Colonic mucosa (tissue), 4 donors: ENCODE measurements at regions not wholly inside any gene's neighbourhood (a gene's known extent, or its start where the extent isn't known, plus 50 kb on each side); places are given as distances from the start of the nearest gene placed in this dataset.

Experiments used
- DNase-seq: peaks from one replicate; pipeline ENCODE4 v3.0.0-alpha.2; 2020
- H3K27ac ChIP-seq: fragments of 200-600 bp; one replicate; pipeline ENCODE4 v1.8.0; 2021
- H3K27me3 ChIP-seq: fragments of 200-600 bp; one replicate; pipeline ENCODE4 v1.8.0; 2021
- H3K36me3 ChIP-seq: fragments of 200-600 bp; one replicate; pipeline ENCODE4 v1.8.0; 2021
- H3K4me1 ChIP-seq: fragments of 200-600 bp; one replicate; pipeline ENCODE4 v1.8.0; 2021; ENCODE audit warnings: mild to moderate bottlenecking
- H3K4me3 ChIP-seq: fragments of 200-600 bp; one replicate; pipeline ENCODE4 v1.8.0; 2021
- H3K9ac ChIP-seq, 2 donors: one replicate each; pipeline ENCODE4 v1.7.0; 2013; ENCODE audit warnings: control low read depth in 2 of 2, low read depth in 2 of 2, low read length in 2 of 2
- H3K9me3 ChIP-seq: fragments of 200-600 bp; one replicate; pipeline ENCODE4 v1.8.0; 2021
- intact Hi-C: fragments of 100-400 bp; cut with DNase I; formaldehyde crosslinking; loops from one replicate; pipeline ENCODE4 v1.14.1; 2022
- TF ChIP-seq, protein P1 (sequence below): fragments of 200-600 bp; IDR thresholded peaks from one replicate; pipeline ENCODE4 v1.8.0; 2022; ENCODE audit warnings: antibody characterized with exemption, mild to moderate bottlenecking
- donor health status: healthy.
- donor health status: DM: no; HTN: no; CAD: no.
- donor health status: DM: no; HTN: no; CAD: no.

DNA sequence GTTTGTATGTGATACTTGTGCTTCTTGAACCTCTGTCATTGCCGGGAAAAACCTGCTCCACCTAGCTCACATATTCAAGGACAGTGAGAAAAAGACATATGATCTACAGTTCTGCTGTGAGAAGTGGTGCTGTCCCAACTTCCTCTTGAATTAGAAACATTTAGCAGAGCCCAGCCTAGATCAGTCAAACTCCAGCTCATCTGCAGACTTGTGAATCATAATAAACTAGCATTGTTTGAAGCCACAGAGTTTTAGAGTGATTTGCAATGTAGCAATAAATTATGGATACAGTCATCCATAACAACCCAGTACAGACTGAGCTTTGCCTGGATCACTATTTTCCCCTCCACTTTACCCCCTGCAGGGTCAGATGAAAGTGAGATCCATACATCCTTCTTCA, 497.8 kb downstream of the PLA2G4A start:
- TF ChIP-seq, protein P1, sequence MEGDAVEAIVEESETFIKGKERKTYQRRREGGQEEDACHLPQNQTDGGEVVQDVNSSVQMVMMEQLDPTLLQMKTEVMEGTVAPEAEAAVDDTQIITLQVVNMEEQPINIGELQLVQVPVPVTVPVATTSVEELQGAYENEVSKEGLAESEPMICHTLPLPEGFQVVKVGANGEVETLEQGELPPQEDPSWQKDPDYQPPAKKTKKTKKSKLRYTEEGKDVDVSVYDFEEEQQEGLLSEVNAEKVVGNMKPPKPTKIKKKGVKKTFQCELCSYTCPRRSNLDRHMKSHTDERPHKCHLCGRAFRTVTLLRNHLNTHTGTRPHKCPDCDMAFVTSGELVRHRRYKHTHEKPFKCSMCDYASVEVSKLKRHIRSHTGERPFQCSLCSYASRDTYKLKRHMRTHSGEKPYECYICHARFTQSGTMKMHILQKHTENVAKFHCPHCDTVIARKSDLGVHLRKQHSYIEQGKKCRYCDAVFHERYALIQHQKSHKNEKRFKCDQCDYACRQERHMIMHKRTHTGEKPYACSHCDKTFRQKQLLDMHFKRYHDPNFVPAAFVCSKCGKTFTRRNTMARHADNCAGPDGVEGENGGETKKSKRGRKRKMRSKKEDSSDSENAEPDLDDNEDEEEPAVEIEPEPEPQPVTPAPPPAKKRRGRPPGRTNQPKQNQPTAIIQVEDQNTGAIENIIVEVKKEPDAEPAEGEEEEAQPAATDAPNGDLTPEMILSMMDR = no peak
- intact Hi-C loops = no loop called here
- H3K9ac ChIP-seq = no peak overlapping the region
- H3K9me3 ChIP-seq = no peaks in the 10 kb centered on the region
- no peaks in the 10 kb centered on the region for H3K36me3 ChIP-seq
- no peaks in the 10 kb centered on the region for H3K4me1 ChIP-seq
- no peaks in the 10 kb centered on the region for H3K27me3 ChIP-seq
- no peak overlapping the region for H3K27ac ChIP-seq
- no peak for DNase-seq
- no peak overlapping the region for H3K4me3 ChIP-seq

DNA sequence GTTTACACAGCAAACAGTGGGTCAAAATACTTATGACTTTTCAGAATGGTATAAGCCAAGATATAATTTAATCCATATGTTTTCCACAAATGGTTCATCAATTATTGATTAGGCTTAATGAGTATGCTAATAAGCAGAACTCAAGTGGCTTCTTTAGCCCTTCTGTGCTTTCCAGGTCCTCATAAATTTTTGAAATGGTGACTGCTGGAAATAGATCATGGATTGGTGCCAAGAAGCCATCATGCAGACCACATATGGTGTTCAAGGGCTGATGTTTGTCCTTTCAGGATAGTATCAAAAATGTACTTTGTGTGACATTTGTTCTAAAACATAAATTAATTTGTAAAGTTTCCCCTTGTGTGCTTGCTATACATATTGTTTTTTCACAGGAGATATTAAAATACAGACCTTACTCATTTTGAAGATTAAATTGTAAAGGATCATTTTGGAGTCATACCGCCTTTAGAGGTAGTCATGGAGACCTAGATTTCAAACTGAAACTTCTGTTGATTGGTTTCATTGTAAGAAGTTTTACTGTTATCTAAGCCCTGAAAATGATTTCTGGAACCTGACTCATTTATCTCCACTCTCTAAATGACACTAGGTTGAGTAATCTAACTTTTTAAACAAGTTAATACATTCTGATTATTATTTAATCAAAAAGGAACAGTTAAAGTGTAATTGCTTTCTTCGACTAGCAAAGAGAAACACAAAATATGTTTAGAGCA, 507.9 kb downstream of the PLA2G4A start:
- intact Hi-C loops = no loop called here
- TF ChIP-seq, protein P1 = no peak
- no peaks in the 10 kb centered on the region for H3K36me3 ChIP-seq
- H3K9ac ChIP-seq = no peak overlapping the region
- no peaks in the 10 kb centered on the region for H3K9me3 ChIP-seq
- H3K27ac ChIP-seq = no peak overlapping the region
- H3K4me3 ChIP-seq = no peak overlapping the region
- no peaks in the 10 kb centered on the region for H3K4me1 ChIP-seq
- no peaks in the 10 kb centered on the region for H3K27me3 ChIP-seq
- DNase-seq = no peak

DNA sequence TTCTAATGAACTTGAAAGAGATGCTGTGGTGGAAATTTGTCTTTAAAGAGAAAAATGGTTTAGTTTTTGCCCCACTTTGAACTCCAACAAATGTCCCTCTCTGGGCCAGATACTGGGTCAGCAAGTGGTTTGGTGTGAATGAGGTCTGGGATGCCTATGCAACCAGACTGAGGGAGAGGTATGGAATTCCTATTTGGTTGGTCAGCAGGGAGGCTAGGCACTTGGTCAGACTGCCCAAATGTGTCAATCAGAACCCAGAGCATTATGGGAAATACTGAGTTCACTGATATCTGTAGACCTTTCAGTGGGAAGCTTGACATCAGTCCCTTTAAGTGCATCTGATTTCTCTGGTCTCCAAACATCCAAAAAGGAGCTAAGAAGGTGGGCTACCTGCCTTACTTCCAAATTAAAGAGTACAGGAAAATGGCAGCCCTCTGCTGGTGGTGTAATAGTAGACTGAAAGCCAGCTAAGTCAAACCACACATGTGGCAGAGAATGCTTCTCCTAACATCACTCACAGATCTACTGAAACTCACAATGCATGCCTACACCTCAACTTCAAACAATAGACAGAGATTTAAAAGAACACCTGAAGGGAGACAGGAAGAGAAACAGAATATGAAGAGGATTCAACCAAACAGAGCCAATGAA, 510.1 kb downstream of the PLA2G4A start:
- Histone ChIP-seq H3K36me3 (no peaks in the 10 kb centered on the region), H3K27me3 (no peaks in the 10 kb centered on the region), H3K27ac (no peak overlapping the region), H3K9ac (no peak overlapping the region), H3K9me3 (no peaks in the 10 kb centered on the region), H3K4me3 (no peak overlapping the region), H3K4me1 (no peaks in the 10 kb centered on the region)
- DNase-seq = no peak
- TF ChIP-seq, protein P1 = no peak
- intact Hi-C loops = no loop called here

DNA sequence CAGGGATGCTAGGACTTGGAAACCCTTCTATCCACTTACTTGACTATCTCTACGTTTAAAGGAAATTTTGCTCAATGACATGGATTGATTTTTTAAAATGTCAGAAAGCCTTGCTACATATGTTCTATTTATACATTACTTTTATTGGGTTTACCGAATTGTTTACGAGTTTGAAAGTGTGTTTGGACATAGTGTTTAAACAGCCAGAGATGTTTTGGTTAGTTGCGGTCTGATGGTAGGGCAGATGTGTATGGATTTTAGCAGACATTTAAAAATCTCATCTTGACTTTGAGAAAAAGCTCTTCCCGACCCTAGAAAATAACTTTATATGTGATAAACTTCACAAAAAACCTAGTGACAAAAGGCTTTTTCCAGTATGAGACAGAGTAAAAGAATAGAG, 513.7 kb downstream of the PLA2G4A start:
- Histone ChIP-seq H3K27me3 (no peaks in the 10 kb centered on the region), H3K27ac (no peak overlapping the region), H3K4me3 (no peak overlapping the region), H3K36me3 (no peaks in the 10 kb centered on the region), H3K4me1 (no peaks in the 10 kb centered on the region), H3K9ac (no peak overlapping the region), H3K9me3 (no peaks in the 10 kb centered on the region)
- TF ChIP-seq, protein P1 = no peak
- intact Hi-C loops = no loop called here
- no peak for DNase-seq

DNA sequence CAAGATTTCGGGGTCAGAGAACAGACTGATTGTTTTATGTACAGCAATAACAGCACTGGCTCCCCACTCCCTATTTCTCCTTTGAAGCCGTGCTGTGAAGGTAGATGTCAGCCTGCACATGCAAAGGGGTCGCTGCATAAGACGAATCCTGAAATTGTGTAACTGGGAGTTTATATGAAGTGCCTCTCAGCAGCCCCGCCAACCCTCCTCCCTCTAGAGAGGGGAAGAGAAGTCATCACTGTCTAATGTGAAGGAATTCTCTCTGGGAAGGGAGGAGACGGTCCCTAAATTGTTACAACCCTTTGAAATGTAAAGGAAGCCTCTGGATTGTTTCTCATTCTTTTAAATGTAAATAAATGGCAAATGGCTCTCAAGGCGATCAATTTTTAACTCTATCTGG, 545.3 kb downstream of the PLA2G4A start:
- Histone ChIP-seq H3K4me3 (no peak overlapping the region), H3K9ac (no peak overlapping the region), H3K9me3 (no peaks in the 10 kb centered on the region), H3K36me3 (no peaks in the 10 kb centered on the region), H3K27me3 (no peaks in the 10 kb centered on the region), H3K4me1 (no peaks in the 10 kb centered on the region), H3K27ac (no peak overlapping the region)
- intact Hi-C loops = no loop called here
- TF ChIP-seq, protein P1 = no peak
- no peak for DNase-seq
